SK-N-SH (cell line): ENCODE measurements at regions not wholly inside any gene's neighbourhood (a gene's known extent, or its start where the extent isn't known, plus 50 kb on each side); places are given as distances from the start of the nearest gene placed in this dataset.

Source experiments
- ELF1 ChIP-seq: IDR thresholded peaks from 2 replicates; pipeline ENCODE4 v1.4.0; 2012
- EZH2phosphoT487 ChIP-seq: fragments of 200-600 bp; sonication (generic); IDR thresholded peaks from 2 replicates; pipeline ENCODE4 v1.6.1; 2017; ENCODE audit warnings: low read depth, mixed run types, mild to moderate bottlenecking, antibody characterized with exemption, moderate library complexity, borderline replicate concordance
- GABPA ChIP-seq: IDR thresholded peaks from 2 replicates; pipeline ENCODE4 v1.4.0; 2012; ENCODE audit warnings: low read depth, mild to moderate bottlenecking
- MEF2A ChIP-seq: IDR thresholded peaks from 2 replicates; pipeline ENCODE4 v1.4.0; 2012; ENCODE audit warnings: low read depth, borderline replicate concordance
- TCF12 ChIP-seq: IDR thresholded peaks from 2 replicates; pipeline ENCODE4 v1.4.0; 2012
- TF ChIP-seq, protein P1 (sequence below): fragments of 200-600 bp; sonication (generic); IDR thresholded peaks from 2 replicates; pipeline ENCODE4 v1.6.1; 2017; ENCODE audit warnings: antibody characterized with exemption, mild to moderate bottlenecking, moderate library complexity
- TF ChIP-seq, protein P2 (sequence below): IDR thresholded peaks from 2 replicates; pipeline ENCODE4 v1.4.0; 2012; ENCODE audit warnings: low read depth
- TF ChIP-seq, protein P3 (sequence below): IDR thresholded peaks from 2 replicates; pipeline ENCODE4 v1.6.1; 2012; ENCODE audit warnings: mild to moderate bottlenecking, low read depth, low read length, moderate library complexity

DNA sequence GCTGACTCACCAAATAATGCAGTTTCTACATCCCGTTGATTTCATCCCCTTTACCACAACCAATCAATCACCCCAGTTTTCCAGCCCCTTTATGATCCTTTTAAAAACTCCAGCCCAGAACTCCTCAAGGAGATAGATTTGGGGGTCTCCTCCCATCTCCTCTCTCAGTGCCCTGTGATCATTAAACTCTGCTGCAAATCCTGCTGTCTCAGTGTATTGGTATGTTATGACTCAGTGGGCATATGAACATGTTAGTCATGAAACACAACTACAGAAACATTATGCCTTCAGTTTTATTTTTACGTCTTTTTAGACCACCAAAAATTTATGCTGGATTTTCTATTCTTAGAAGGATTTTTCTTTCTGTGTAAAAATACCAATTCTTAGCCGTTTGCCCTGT lies 213.7 kb downstream of the DIPK2A start:
- TF ChIP-seq, protein P1, sequence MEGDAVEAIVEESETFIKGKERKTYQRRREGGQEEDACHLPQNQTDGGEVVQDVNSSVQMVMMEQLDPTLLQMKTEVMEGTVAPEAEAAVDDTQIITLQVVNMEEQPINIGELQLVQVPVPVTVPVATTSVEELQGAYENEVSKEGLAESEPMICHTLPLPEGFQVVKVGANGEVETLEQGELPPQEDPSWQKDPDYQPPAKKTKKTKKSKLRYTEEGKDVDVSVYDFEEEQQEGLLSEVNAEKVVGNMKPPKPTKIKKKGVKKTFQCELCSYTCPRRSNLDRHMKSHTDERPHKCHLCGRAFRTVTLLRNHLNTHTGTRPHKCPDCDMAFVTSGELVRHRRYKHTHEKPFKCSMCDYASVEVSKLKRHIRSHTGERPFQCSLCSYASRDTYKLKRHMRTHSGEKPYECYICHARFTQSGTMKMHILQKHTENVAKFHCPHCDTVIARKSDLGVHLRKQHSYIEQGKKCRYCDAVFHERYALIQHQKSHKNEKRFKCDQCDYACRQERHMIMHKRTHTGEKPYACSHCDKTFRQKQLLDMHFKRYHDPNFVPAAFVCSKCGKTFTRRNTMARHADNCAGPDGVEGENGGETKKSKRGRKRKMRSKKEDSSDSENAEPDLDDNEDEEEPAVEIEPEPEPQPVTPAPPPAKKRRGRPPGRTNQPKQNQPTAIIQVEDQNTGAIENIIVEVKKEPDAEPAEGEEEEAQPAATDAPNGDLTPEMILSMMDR, result no peak
- TF ChIP-seq TCF12 (no peak), MEF2A (no peak), ELF1 (no peak), GABPA (no peak), EZH2phosphoT487 (no peak)
- TF ChIP-seq, protein P2, sequence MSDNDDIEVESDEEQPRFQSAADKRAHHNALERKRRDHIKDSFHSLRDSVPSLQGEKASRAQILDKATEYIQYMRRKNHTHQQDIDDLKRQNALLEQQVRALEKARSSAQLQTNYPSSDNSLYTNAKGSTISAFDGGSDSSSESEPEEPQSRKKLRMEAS, result no peak
- TF ChIP-seq, protein P3, sequence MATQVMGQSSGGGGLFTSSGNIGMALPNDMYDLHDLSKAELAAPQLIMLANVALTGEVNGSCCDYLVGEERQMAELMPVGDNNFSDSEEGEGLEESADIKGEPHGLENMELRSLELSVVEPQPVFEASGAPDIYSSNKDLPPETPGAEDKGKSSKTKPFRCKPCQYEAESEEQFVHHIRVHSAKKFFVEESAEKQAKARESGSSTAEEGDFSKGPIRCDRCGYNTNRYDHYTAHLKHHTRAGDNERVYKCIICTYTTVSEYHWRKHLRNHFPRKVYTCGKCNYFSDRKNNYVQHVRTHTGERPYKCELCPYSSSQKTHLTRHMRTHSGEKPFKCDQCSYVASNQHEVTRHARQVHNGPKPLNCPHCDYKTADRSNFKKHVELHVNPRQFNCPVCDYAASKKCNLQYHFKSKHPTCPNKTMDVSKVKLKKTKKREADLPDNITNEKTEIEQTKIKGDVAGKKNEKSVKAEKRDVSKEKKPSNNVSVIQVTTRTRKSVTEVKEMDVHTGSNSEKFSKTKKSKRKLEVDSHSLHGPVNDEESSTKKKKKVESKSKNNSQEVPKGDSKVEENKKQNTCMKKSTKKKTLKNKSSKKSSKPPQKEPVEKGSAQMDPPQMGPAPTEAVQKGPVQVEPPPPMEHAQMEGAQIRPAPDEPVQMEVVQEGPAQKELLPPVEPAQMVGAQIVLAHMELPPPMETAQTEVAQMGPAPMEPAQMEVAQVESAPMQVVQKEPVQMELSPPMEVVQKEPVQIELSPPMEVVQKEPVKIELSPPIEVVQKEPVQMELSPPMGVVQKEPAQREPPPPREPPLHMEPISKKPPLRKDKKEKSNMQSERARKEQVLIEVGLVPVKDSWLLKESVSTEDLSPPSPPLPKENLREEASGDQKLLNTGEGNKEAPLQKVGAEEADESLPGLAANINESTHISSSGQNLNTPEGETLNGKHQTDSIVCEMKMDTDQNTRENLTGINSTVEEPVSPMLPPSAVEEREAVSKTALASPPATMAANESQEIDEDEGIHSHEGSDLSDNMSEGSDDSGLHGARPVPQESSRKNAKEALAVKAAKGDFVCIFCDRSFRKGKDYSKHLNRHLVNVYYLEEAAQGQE, result no peak
